GM19397 (cell line): ENCODE measurements at regions not wholly inside any gene's neighbourhood (a gene's known extent, or its start where the extent isn't known, plus 50 kb on each side); places are given as distances from the start of the nearest gene placed in this dataset.

Source experiments
- ATAC-seq: cut with Tn5 transposase; IDR thresholded peaks from one replicate; pipeline ENCODE4 v1.9.1; 2021; ENCODE audit warnings: mild to moderate bottlenecking, moderate library complexity; ENCODE audit not compliant: unreplicated experiment

GRCh38 chr3:103585809-103586208 is 1151.0 kb downstream of the ZPLD1 start:
- ATAC-seq: no peak

DNA sequence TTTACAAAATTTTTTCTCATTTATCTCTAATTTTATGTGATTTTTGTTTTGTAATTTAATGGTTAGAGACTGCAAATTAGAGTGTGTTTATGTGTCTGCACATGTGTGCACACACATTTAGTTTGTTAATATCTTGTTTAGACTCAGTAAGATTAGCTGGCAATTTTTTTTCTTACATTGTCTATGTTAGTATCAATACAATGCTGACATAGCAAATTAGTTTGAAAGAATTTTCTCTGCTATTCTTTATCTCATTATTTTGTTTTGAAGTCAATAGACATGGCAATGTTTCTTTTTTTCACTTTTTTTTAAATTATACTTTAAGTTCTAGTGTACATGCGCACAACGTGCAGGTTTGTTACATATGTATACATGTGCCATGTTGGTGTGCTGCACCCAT is 1155.0 kb downstream of the ZPLD1 start:
- no peak for ATAC-seq

GRCh38 chr3:103600844-103601243 is 1166.0 kb downstream of the ZPLD1 start:
- ATAC-seq: no peak

DNA sequence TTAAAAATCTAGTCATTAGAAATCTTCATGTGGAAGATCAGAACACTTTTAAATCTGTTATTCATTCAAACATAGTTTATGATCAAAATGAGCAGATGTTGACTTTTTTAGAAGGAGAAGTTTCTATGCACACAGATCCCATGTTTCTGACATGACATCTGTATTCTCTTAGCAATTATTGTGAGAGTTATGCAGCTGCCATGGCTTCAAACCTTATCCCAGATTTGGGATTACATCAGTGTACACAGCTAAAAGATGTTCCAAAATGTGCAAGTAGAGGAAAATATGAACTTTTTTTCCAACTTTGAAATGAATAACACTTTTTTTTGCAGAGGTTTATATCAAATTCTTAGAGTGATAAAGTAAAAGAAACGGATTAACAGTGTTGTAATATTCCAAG is 1166.9 kb downstream of the ZPLD1 start:
- ATAC-seq: no peak

- no peak for ATAC-seq
Observed at GRCh38 chr3:103609472-103609871, 1174.7 kb downstream of the ZPLD1 start.

DNA sequence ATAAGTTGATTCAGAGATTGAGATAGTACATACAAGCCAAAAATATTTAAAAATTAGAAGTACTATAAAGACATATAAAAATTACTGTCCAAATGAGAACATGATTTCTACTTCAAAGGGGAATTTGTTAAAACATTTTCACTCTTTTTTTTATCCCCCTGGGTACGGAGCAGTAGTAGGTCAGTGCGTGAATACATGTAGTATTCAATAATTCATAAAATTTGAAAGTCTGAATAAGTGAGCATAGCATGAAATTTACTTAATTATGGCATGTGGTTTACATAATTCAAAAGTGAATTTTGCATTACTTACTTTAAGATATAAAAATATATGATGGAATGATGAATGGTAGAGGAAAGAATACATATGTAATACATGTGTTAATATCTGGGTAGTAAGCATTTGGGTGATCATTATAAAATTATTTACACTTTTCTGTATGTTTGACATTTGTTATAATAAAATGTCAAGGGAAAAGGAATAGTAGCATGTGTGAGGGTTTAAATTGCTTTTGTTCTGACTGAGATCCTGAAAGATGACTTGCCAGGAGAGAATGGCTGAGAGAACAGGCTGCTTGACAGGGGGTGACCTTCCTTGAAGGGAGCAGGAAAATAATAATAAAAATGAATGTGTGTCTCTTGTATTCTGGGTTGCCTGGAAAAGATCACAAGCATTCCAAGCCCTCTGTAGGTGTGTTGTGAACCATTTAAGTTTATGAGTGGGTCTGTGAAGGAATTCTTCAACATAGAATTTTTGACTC is 1178.8 kb downstream of the ZPLD1 start:
- ATAC-seq: no peak

GRCh38 chr3:103614719-103615118 is 1179.9 kb downstream of the ZPLD1 start:
- ATAC-seq: no peak

DNA sequence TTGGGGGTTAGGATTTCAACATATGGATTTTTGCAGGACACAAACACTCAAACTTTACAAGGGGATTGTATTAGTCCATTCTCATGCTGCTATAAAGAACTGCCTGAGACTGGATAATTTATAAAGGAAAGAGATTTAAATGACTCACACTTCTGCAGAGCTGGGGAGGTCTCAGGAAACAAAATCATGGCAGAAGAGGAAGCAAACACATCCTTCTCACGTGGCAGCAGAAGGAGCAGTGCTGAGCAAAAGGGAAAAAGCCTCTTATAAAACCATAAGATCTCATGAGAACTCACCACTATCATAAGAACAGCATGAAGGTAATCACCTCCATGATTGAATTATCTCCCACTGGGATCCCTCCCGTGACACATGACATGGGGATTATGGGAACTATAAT is 1183.1 kb downstream of the ZPLD1 start:
- ATAC-seq: no peak

DNA sequence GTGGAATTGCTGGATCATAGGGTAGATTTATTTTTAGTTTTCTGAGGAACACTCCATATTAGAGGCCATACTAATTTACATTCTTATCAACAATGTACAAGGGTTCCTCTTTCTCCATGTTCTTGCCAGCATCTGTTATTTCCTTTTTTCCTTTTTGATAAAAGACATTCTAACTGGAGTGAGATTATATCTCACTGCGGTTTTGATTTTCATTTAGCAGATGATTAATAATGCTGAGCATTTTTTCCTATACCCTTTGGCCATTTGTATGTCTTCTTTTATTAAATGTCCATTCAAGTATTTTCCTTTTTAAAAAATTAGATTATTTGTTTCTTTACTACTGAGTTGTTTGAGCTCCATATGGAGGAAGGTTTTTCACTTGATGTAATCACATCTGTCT is 1189.5 kb downstream of the ZPLD1 start:
- ATAC-seq: no peak

- no peak for ATAC-seq
Observed at GRCh38 chr3:103629391-103629790, 1194.6 kb downstream of the ZPLD1 start.

- no peak for ATAC-seq
Observed at GRCh38 chr3:103644450-103644849, 1209.6 kb downstream of the ZPLD1 start.

DNA sequence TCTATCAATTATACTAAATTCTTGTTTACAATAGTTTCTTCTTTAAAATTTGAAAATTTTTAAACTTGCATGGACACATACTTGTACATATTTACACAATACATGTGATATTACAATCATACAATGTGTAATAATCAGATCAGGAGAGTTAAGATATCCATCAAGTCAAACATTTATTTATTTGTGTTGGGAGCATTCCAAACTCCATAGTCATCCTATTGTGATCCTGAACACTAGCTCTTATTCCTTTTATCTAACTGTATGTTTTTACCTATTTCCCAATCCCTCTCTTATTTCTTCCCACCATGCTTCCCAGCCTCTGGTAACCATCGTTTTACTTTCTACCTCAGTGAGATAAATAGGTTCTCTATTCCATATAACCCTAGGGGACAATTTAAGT is 1219.2 kb downstream of the ZPLD1 start:
- no peak for ATAC-seq

- ATAC-seq: no peak
Observed at GRCh38 chr3:103657756-103658155, 1222.9 kb downstream of the ZPLD1 start.

- ATAC-seq: no peak
Observed at GRCh38 chr3:103660810-103661209, 1226.0 kb downstream of the ZPLD1 start.

GRCh38 chr3:103662591-103662990 is 1227.8 kb downstream of the ZPLD1 start:
- ATAC-seq: no peak

- no peak for ATAC-seq
Observed at GRCh38 chr3:103672346-103672745, 1237.5 kb downstream of the ZPLD1 start.

DNA sequence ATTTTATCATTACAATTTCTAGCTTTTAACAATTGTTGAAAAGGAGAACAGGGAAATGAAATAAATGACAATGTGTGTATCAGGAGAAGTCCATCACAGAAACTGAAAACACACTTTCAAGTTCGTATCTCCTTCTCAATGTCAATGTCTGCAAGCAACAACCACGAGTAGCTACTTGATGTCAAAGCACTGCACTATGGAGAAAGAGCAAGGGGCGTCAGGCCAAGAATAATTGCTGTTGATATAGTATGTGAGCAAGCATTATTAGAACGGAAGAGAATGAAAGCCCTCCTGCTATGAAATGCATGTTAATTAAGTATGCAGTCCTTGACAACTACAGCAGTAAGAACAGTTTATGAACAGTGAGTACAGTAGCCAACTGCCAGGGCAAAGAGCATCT is 1250.1 kb downstream of the ZPLD1 start:
- no peak for ATAC-seq

DNA sequence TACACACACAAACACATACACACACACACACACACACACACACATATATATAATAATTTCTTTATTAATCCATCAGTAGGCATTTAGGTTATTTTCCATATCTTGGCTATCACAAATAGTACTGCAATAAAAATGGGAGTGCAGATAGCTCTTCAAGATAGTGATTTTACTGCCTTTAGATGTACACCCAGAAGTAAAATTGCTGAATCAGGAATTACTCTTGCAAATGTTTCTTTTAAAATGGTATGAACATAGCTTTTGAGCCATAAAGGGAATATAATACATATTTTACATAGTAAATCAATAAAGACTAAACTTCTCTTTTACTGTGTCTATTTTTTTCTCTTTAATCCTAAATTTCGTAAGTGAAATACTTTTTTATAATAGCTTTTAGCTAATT is 1251.1 kb downstream of the ZPLD1 start:
- ATAC-seq: no peak

- no peak for ATAC-seq
Observed at GRCh38 chr3:103690536-103690935, 1255.7 kb downstream of the ZPLD1 start.

DNA sequence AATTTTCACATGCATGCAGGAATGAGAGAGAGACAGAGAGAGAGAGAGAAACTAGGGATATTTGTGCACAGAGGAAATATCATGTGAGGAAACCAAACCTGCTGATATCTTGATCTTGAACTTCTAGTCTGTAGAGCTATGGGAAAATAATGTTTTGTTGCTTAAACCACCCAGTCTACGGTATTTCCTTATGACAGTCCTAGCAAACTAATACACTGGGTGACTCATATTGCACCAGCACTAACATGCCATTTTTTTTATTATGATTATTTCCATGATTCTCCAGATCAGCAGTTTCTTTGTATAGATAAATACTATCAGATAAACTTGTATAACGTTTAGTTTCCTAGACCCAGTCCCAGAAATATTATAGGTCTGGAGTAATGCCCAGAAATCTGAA is 1259.0 kb downstream of the ZPLD1 start:
- no peak for ATAC-seq

- no peak for ATAC-seq
Observed at GRCh38 chr3:103698646-103699045, 1263.8 kb downstream of the ZPLD1 start.

DNA sequence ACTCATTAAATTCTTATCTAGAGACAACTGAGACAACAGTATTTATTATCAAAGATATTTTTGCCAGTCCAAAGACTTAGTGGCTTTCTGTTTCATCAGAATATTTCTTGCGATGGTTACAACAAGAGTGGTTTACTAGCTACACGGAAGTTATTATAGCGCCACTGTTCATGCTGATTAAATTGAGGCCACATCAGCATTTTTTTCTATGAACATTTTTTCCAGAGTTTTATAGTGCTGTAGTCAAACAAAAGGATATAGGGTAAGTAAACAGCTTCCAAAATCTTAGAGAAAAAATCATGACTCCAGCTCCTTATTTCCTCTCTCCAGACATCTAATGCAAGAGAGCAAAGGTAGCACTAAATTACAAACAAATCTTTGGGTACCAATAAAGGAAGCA is 1264.4 kb downstream of the ZPLD1 start:
- no peak for ATAC-seq

DNA sequence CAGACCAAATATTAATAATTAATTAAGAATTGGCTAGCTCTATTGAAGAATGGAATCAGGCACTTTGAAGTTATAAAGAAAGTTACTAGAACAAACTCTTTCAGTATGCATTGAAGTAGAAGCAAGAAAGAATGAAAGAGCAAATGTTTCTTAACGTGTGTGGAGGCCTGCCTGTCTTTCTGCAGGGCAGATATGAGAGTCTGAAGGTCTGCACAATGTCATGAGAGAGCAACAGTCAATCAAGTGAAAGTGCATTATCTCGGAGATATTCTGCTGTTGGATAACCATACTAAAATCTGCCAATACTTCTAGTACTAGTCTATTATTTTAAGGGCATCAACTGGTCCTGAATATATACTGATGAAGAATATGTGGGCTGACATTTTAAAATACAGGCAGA is 1270.8 kb downstream of the ZPLD1 start:
- ATAC-seq: no peak
